H9 (cell line): ENCODE measurements at regions not wholly inside any gene's neighbourhood (a gene's known extent, or its start where the extent isn't known, plus 50 kb on each side); places are given as distances from the start of the nearest gene placed in this dataset.

Source experiments
- DNase-seq: peaks from one replicate; pipeline ENCODE4 v3.0.0-alpha.2; 2017
- H2AFZ ChIP-seq: one replicate; pipeline ENCODE4 v1.6.1; 2013; ENCODE audit warnings: mild to moderate bottlenecking, low read length, control low read depth, moderate library complexity
- H2AK5ac ChIP-seq: 2 replicates; pipeline ENCODE4 v1.6.1; 2013; ENCODE audit warnings: low read length, control low read depth, mixed read lengths; ENCODE audit not compliant: insufficient read length
- H2BK120ac ChIP-seq: one replicate; pipeline ENCODE4 v1.6.1; 2013; ENCODE audit warnings: low read depth, mild to moderate bottlenecking, low read length, control low read depth, inconsistent platforms; ENCODE audit not compliant: poor library complexity, severe bottlenecking
- H2BK12ac ChIP-seq: 2 replicates; pipeline ENCODE4 v1.6.1; 2013; ENCODE audit warnings: low read length, control low read depth, mixed read lengths, low read depth; ENCODE audit not compliant: insufficient read length
- H2BK15ac ChIP-seq: 2 replicates; pipeline ENCODE4 v1.6.1; 2013; ENCODE audit warnings: low read depth, low read length, control low read depth
- H2BK20ac ChIP-seq: one replicate; pipeline ENCODE4 v1.6.1; 2013; ENCODE audit warnings: low read depth, mild to moderate bottlenecking, low read length, control low read depth, inconsistent platforms; ENCODE audit not compliant: poor library complexity, severe bottlenecking
- H2BK5ac ChIP-seq: 2 replicates; pipeline ENCODE4 v1.6.1; 2013; ENCODE audit warnings: low read length, control low read depth, mixed read lengths; ENCODE audit not compliant: insufficient read length
- H3K14ac ChIP-seq: 2 replicates; pipeline ENCODE4 v1.6.1; 2013; ENCODE audit warnings: low read length, control low read depth; ENCODE audit not compliant: insufficient read depth
- H3K18ac ChIP-seq: 2 replicates; pipeline ENCODE4 v1.6.1; 2013; ENCODE audit warnings: low read depth, mild to moderate bottlenecking, mixed read lengths, low read length, control low read depth; ENCODE audit not compliant: insufficient read length
- H3K23ac ChIP-seq: 2 replicates; pipeline ENCODE4 v1.6.1; 2013; ENCODE audit warnings: low read length, control low read depth, mixed read lengths, low read depth; ENCODE audit not compliant: insufficient read length
- H3K23me2 ChIP-seq: 2 replicates; pipeline ENCODE4 v1.6.1; 2013; ENCODE audit warnings: low read depth, mild to moderate bottlenecking, mixed read lengths, low read length, control low read depth; ENCODE audit not compliant: insufficient read length, poor library complexity, severe bottlenecking
- H3K27ac ChIP-seq: 2 replicates; pipeline ENCODE4 v1.5.1; 2013; ENCODE audit warnings: low read length, control low read depth, mixed read lengths, low read depth; ENCODE audit not compliant: insufficient read length
- H3K27me3 ChIP-seq: 2 replicates; pipeline ENCODE4 v1.6.1; 2013; ENCODE audit warnings: low read length, control low read depth, inconsistent platforms; ENCODE audit not compliant: insufficient read depth
- H3K4ac ChIP-seq: 2 replicates; pipeline ENCODE4 v1.6.1; 2013; ENCODE audit warnings: low read depth, mild to moderate bottlenecking, control low read depth, inconsistent platforms, low read length, moderate library complexity
- H3K4me1 ChIP-seq: 2 replicates; pipeline ENCODE4 v1.6.1; 2013; ENCODE audit warnings: low read length, control low read depth, inconsistent platforms; ENCODE audit not compliant: insufficient read depth
- H3K4me2 ChIP-seq: 2 replicates; pipeline ENCODE4 v1.6.1; 2013; ENCODE audit warnings: low read length, control low read depth, mixed read lengths; ENCODE audit not compliant: insufficient read length, insufficient read depth
- H3K56ac ChIP-seq: 2 replicates; pipeline ENCODE4 v1.6.1; 2013; ENCODE audit warnings: low read depth, mild to moderate bottlenecking, mixed read lengths, low read length, control low read depth; ENCODE audit not compliant: insufficient read length
- H3K79me1 ChIP-seq: 2 replicates; pipeline ENCODE4 v1.6.1; 2013; ENCODE audit warnings: low read depth, mild to moderate bottlenecking, moderate library complexity, low read length, control low read depth, inconsistent platforms; ENCODE audit not compliant: insufficient read depth, poor library complexity, severe bottlenecking
- H3K79me2 ChIP-seq: 2 replicates; pipeline ENCODE4 v1.6.1; 2013; ENCODE audit warnings: low read length, control low read depth, inconsistent platforms; ENCODE audit not compliant: insufficient read depth
- H3K9ac ChIP-seq: 2 replicates; pipeline ENCODE4 v1.6.1; 2013; ENCODE audit warnings: low read length, control low read depth, mixed read lengths; ENCODE audit not compliant: insufficient read length; ENCODE audit errors: extremely low read depth
- H3K9me3 ChIP-seq: one replicate; pipeline ENCODE4 v1.6.1; 2013; ENCODE audit warnings: low read depth, low read length, inconsistent platforms; ENCODE audit not compliant: control insufficient read depth
- H3T11ph ChIP-seq: one replicate; pipeline ENCODE4 v1.6.1; 2013; ENCODE audit warnings: mild to moderate bottlenecking, low read length, control low read depth, inconsistent platforms
- H4K20me1 ChIP-seq: one replicate; pipeline ENCODE4 v1.6.1; 2013; ENCODE audit not compliant: control insufficient read depth, insufficient read length, insufficient read depth
- H4K5ac ChIP-seq: 2 replicates; pipeline ENCODE4 v1.6.1; 2013; ENCODE audit warnings: low read depth, mild to moderate bottlenecking, mixed read lengths, low read length, control low read depth; ENCODE audit not compliant: insufficient read length
- H4K8ac ChIP-seq: replicated peaks from 2 replicates; pipeline ENCODE4 v1.6.1; 2013; ENCODE audit warnings: low read length, control low read depth, mixed read lengths, low read depth; ENCODE audit not compliant: insufficient read length
- H4K91ac ChIP-seq: 2 replicates; pipeline ENCODE4 v1.6.1; 2013; ENCODE audit warnings: low read depth, mild to moderate bottlenecking, moderate library complexity, mixed read lengths, low read length, control low read depth; ENCODE audit not compliant: insufficient read length
- H3K27ac Mint-ChIP-seq, 3 experiments: 2 replicates in 2 of 3; 3 replicates in 1 of 3; pipeline ENCODE4 v1.8.0; 2020 to 2021; ENCODE audit warnings: mixed read lengths in 3 of 3, mild to moderate bottlenecking in 1 of 3, moderate library complexity in 1 of 3
- H3K27me3 Mint-ChIP-seq: 2 replicates; pipeline ENCODE4 v1.8.0; 2021; ENCODE audit warnings: low read depth, mild to moderate bottlenecking, moderate library complexity, mixed read lengths
- H3K36me3 Mint-ChIP-seq, 3 experiments: 2 replicates in 2 of 3; 3 replicates in 1 of 3; pipeline ENCODE4 v1.8.0; 2020 to 2021; ENCODE audit warnings: low read depth in 3 of 3, mixed read lengths in 3 of 3; ENCODE audit not compliant: insufficient read depth in 1 of 3
- H3K4me1 Mint-ChIP-seq, 2 experiments: 2 replicates each; pipeline ENCODE4 v1.8.0; 2020; ENCODE audit warnings: mixed read lengths in 2 of 2
- H3K4me3 Mint-ChIP-seq, 2 experiments: 2 replicates in 1 of 2; 3 replicates in 1 of 2; pipeline ENCODE4 v1.8.0; 2020 to 2021; ENCODE audit warnings: mild to moderate bottlenecking in 2 of 2, mixed read lengths in 2 of 2, moderate library complexity in 1 of 2
- H3K9me3 Mint-ChIP-seq, 2 experiments: 2 replicates in 1 of 2; 3 replicates in 1 of 2; pipeline ENCODE4 v1.8.0; 2020; ENCODE audit warnings: mild to moderate bottlenecking in 2 of 2, mixed read lengths in 2 of 2, moderate library complexity in 1 of 2
- WGBS: extraction: QIAGEN DNeasy Blood & Tissue Kit; methylation state at CpG from one replicate; pipeline ENCODE4 v1.1.7; 2013; ENCODE audit warnings: missing lambda C conversion rate, low lambda C conversion rate, mixed read lengths; ENCODE audit not compliant: insufficient read length; ENCODE audit errors: extremely low coverage; 5-methylcytosine and 5-hydroxymethylcytosine counted together
- TF ChIP-seq, protein P1 (sequence below): fragments of 200-600 bp; sonication (generic); conservative IDR thresholded peaks from 3 replicates; pipeline ENCODE4 v1.8.0; 2021; ENCODE audit warnings: antibody characterized with exemption, mild to moderate bottlenecking

DNA sequence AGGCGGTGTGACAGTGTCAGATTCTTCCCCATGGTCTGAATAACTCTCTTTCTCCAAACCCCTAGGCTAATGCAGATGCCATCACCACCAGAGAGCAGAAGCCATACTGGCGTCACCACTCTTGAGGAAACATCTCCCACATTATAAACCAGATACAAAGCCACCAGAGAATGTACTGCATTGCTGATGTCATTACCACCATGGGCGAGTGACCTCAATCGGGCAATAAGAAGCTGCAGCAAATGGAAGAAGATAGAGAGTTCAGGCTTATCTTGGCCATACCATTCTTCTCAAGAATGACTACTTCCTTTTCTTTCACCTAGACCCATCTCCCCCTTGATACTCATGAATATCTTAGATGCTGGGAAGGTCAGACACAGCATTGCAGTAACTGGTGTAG lies 1157.2 kb downstream of the TMEM121 start:
- Histone ChIP-seq H3T11ph (no peak overlapping the region), H2BK12ac (no peak overlapping the region), H2BK20ac (no peak overlapping the region), H4K8ac (no peak overlapping the region), H2AK5ac (no peak overlapping the region), H3K79me1 (no peaks in the 10 kb centered on the region), H3K56ac (no peak overlapping the region), H4K5ac (no peak overlapping the region), H4K91ac (no peak overlapping the region), H3K79me2 (no peaks in the 10 kb centered on the region), H3K23ac (no peak overlapping the region), H2AFZ (no peak overlapping the region), H3K4me1 (no peaks in the 10 kb centered on the region), H3K18ac (no peak overlapping the region), H3K14ac (no peak overlapping the region), H3K27me3 (no peaks in the 10 kb centered on the region), H3K9me3 (peaks cover 92% of the 10 kb centered on the region), H3K9ac (no peak overlapping the region), H3K4ac (no peak overlapping the region), H2BK15ac (no peak overlapping the region), H3K23me2 (no peaks in the 10 kb centered on the region), H4K20me1 (no peaks in the 10 kb centered on the region), H3K4me2 (no peak overlapping the region), H2BK120ac (no peak overlapping the region), H3K27ac (no peak overlapping the region), H2BK5ac (no peak overlapping the region)
- Mint-ChIP-seq H3K27ac (no peak overlapping the region), H3K9me3 (peaks cover 89 to 96% of the 10 kb centered on the region in 2 experiments), H3K4me3 (no peak overlapping the region), H3K36me3 (peaks cover 0 to 17% (median 3%) of the 10 kb centered on the region in 3 experiments; a peak in 3 of 7 replicates), H3K4me1 (no peaks in the 10 kb centered on the region), H3K27me3 (no peaks in the 10 kb centered on the region; the same call in 1 of the 2 replicates)
- no CpG with 5 or more reads among the region's 4 CpGs for WGBS
- DNase-seq = no peak
- TF ChIP-seq, protein P1, sequence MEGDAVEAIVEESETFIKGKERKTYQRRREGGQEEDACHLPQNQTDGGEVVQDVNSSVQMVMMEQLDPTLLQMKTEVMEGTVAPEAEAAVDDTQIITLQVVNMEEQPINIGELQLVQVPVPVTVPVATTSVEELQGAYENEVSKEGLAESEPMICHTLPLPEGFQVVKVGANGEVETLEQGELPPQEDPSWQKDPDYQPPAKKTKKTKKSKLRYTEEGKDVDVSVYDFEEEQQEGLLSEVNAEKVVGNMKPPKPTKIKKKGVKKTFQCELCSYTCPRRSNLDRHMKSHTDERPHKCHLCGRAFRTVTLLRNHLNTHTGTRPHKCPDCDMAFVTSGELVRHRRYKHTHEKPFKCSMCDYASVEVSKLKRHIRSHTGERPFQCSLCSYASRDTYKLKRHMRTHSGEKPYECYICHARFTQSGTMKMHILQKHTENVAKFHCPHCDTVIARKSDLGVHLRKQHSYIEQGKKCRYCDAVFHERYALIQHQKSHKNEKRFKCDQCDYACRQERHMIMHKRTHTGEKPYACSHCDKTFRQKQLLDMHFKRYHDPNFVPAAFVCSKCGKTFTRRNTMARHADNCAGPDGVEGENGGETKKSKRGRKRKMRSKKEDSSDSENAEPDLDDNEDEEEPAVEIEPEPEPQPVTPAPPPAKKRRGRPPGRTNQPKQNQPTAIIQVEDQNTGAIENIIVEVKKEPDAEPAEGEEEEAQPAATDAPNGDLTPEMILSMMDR = no peak
